ENCODE measurements at regions not wholly inside any gene's neighbourhood (a gene's known extent, or its start where the extent isn't known, plus 50 kb on each side); places are given as distances from the start of the nearest gene placed in this dataset.
"Not testable (repeated sequence)": the region's sequence is repeated elsewhere in the genome, so short reads cannot be mapped to it uniquely, and the experiment has no call there.

DNA sequence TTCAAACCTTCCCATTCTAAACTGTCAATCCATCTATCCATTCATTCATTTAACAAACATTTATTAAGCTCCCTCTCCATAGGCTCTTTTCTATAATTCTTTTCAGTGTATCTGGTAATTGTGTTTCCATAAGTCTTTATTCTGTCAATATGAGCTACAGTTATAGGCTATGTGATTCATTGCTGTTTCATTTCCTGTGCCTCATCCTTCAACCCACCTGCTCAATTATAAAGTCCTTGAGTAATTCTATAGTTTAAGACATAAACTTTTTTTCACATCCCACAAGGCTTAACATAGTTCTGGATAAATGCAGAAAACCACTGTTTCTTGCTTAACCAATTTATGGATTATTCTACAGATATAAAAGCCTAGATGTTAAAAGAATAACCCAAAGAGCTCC is 84.2 kb upstream of the PIK3C3 start:
- no peak overlapping the region for H3K27ac ChIP-seq (ENCODE audit: insufficient read depth, low read length, poor library complexity, severe bottlenecking)
- H3K36me3 ChIP-seq (ENCODE audit: control insufficient read depth, insufficient read depth, low read length) = no peaks in the 10 kb centered on the region
- no peak for DNase-seq
- no peak overlapping the region for H3K4me3 ChIP-seq (ENCODE audit: insufficient read depth, low read depth, low read length, poor library complexity, severe bottlenecking)
- H3K4me1 ChIP-seq (ENCODE audit: control insufficient read depth, insufficient read depth, low read length, poor library complexity, severe bottlenecking) = no peaks in the 10 kb centered on the region
- H3K27me3 ChIP-seq (replicated peaks; ENCODE audit: control insufficient read depth, insufficient read depth, low read length, poor library complexity, severe bottlenecking) = no peaks in the 10 kb centered on the region
- H3K9me3 ChIP-seq (ENCODE audit: control insufficient read depth, low read length) = no peaks in the 10 kb centered on the region

DNA sequence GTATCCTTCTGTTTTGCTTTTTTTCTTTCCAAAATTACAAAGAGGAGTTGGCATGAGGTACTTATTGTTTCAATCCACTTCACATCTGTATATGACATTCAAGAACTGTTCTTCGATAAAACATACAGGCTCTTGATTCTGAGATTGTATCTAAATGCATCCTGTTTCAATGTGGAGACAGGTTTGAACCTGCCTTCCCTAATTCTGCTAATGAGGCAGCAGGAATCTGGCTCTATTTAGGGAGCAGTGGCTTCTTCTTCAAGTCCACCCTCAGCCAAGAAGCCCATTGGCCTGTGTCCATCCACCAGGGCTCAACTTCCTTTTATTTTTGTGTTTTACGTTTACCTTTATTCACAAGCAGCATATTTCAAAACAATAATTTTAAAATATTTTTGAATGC is 84.8 kb upstream of the PIK3C3 start:
- Histone ChIP-seq H3K4me1 (ENCODE audit: control insufficient read depth, insufficient read depth, low read length, poor library complexity, severe bottlenecking) (no peaks in the 10 kb centered on the region), H3K9me3 (ENCODE audit: control insufficient read depth, low read length) (no peaks in the 10 kb centered on the region), H3K4me3 (ENCODE audit: insufficient read depth, low read depth, low read length, poor library complexity, severe bottlenecking) (no peak overlapping the region), H3K27ac (ENCODE audit: insufficient read depth, low read length, poor library complexity, severe bottlenecking) (no peak overlapping the region), H3K27me3 (replicated peaks; ENCODE audit: control insufficient read depth, insufficient read depth, low read length, poor library complexity, severe bottlenecking) (no peaks in the 10 kb centered on the region), H3K36me3 (ENCODE audit: control insufficient read depth, insufficient read depth, low read length) (no peaks in the 10 kb centered on the region)
- no peak for DNase-seq

DNA sequence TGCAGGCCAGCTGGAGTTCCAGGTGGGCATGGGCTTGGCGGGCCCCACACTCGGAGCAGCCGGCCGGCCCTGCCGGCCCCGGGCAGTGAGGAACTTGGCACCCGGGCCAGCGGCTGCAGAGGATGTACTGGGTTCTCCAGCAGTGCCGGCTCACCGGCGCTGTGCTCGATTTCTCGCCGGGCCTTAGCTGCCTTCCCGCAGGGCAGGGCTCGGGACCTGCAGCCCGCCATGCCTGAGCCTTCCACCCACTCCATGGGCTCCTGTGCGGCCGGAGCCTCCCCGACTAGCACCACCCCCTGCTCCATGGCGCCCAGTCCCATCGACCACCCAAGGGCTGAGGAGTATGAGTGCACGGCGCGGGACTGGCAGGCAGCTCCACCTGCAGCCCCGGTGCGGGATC is 89.2 kb upstream of the PIK3C3 start:
- not testable (repeated sequence) for H3K4me1 ChIP-seq (ENCODE audit: control insufficient read depth, insufficient read depth, low read length, poor library complexity, severe bottlenecking); H3K27me3 ChIP-seq (replicated peaks; ENCODE audit: control insufficient read depth, insufficient read depth, low read length, poor library complexity, severe bottlenecking); DNase-seq; H3K36me3 ChIP-seq (ENCODE audit: control insufficient read depth, insufficient read depth, low read length); H3K27ac ChIP-seq (ENCODE audit: insufficient read depth, low read length, poor library complexity, severe bottlenecking); H3K4me3 ChIP-seq (ENCODE audit: insufficient read depth, low read depth, low read length, poor library complexity, severe bottlenecking); H3K9me3 ChIP-seq (ENCODE audit: control insufficient read depth, low read length)

DNA sequence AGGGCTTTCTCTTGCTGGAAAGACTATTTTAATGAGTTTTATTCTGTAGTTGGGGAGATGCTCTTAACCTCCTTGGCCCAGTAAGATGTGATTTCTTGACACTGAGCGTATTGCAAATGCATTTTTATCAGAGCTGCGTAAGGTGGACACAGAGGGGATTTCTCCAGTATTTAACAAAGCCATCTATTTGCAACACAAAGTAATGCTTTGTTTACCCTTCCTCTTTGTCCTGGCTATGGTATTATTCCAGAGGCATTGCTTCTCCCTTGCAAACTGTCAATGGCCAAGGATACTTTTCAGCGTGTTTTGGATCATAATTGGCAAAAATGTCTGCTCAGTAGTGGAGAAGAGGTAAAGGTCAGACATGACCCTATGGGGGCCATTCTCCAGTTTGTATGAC is 90.8 kb upstream of the PIK3C3 start:
- no peak overlapping the region for H3K4me3 ChIP-seq (ENCODE audit: insufficient read depth, low read depth, low read length, poor library complexity, severe bottlenecking)
- DNase-seq = no peak
- H3K27me3 ChIP-seq (replicated peaks; ENCODE audit: control insufficient read depth, insufficient read depth, low read length, poor library complexity, severe bottlenecking) = no peaks in the 10 kb centered on the region
- H3K36me3 ChIP-seq (ENCODE audit: control insufficient read depth, insufficient read depth, low read length) = no peaks in the 10 kb centered on the region
- no peaks in the 10 kb centered on the region for H3K4me1 ChIP-seq (ENCODE audit: control insufficient read depth, insufficient read depth, low read length, poor library complexity, severe bottlenecking)
- H3K9me3 ChIP-seq (ENCODE audit: control insufficient read depth, low read length) = no peaks in the 10 kb centered on the region
- no peak overlapping the region for H3K27ac ChIP-seq (ENCODE audit: insufficient read depth, low read length, poor library complexity, severe bottlenecking)

DNA sequence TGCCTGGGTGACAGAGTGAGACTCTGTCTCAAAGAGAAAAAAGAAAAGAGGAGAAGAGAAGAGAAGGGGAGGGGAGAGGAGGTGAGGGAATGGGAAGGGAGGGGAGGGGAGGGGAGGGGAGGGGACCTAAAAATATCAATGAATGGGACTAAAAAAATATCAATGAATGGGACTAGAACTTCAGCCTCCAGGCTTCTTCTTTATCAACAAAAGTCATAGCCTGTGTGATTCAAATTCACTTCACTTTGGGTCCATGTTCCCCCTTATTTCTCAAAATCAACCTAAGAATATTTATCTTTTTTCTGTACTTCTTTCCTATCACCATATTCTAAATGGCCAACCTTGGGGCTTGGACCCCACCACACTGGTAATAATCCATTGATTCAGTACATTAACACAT is 92.1 kb upstream of the PIK3C3 start:
- no peaks in the 10 kb centered on the region for H3K36me3 ChIP-seq (ENCODE audit: control insufficient read depth, insufficient read depth, low read length)
- no peak for DNase-seq
- H3K4me1 ChIP-seq (ENCODE audit: control insufficient read depth, insufficient read depth, low read length, poor library complexity, severe bottlenecking) = no peaks in the 10 kb centered on the region
- no peak overlapping the region for H3K27ac ChIP-seq (ENCODE audit: insufficient read depth, low read length, poor library complexity, severe bottlenecking)
- H3K4me3 ChIP-seq (ENCODE audit: insufficient read depth, low read depth, low read length, poor library complexity, severe bottlenecking) = no peak overlapping the region
- no peaks in the 10 kb centered on the region for H3K27me3 ChIP-seq (replicated peaks; ENCODE audit: control insufficient read depth, insufficient read depth, low read length, poor library complexity, severe bottlenecking)
- H3K9me3 ChIP-seq (ENCODE audit: control insufficient read depth, low read length) = no peaks in the 10 kb centered on the region

DNA sequence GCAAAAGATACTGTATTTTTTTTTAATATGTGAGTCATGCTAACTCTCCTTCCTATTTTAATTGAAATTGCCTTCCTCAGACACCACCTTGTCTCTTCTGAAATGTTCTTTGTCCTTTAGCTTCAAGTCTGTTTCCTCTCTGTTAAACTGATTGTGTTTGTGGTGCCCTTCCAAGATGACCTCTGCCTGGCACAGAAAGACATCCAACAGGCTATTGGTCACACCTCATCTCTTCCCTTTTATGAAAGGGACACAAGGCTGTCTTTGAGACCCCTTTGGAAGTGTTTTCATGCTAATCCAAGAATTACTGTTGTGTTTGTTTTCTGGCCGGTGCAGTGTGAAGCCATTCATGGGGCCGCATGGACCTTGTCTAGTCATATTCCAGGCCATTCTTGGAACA is 94.0 kb upstream of the PIK3C3 start:
- Histone ChIP-seq H3K4me3 (ENCODE audit: insufficient read depth, low read depth, low read length, poor library complexity, severe bottlenecking) (no peak overlapping the region), H3K9me3 (ENCODE audit: control insufficient read depth, low read length) (no peaks in the 10 kb centered on the region), H3K27ac (ENCODE audit: insufficient read depth, low read length, poor library complexity, severe bottlenecking) (no peak overlapping the region), H3K36me3 (ENCODE audit: control insufficient read depth, insufficient read depth, low read length) (no peaks in the 10 kb centered on the region), H3K27me3 (replicated peaks; ENCODE audit: control insufficient read depth, insufficient read depth, low read length, poor library complexity, severe bottlenecking) (no peaks in the 10 kb centered on the region), H3K4me1 (ENCODE audit: control insufficient read depth, insufficient read depth, low read length, poor library complexity, severe bottlenecking) (no peaks in the 10 kb centered on the region)
- DNase-seq = no peak

DNA sequence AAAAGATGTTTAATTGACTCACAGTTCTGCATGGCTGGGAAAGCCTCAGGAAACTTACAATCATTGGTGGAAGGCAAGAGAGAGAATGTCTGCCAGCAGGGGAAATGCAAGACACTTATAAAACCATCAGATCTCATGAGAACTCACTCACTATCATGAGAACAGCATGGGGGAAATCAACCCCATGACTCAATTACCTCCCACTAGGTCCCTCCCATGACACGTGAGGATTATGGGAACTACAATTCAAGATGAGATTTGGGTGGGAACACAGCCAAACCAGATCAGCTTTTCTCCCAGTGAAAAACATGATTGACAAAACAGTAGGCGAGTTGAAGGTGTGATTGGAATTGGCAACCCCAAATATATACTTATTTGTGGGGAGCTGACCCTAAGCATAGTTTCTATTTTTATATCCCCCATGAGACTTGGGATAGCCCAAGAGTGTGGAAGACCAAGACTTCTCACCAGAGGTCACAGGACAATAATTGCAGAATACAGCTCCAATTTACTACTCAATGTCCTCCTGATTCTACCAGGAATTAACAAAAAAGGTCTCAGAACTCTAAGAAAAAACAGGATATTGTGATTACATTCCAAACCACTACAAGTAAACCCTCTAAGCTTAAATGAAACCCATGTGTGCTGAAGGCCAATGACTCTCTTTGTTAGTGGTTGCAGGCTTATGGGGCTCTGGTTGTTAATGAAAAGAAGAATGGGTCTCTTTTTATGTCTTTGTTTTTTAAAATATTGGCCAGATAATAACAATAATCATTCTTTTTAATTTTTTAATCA is 96.1 kb upstream of the PIK3C3 start:
- no peaks in the 10 kb centered on the region for H3K9me3 ChIP-seq (ENCODE audit: control insufficient read depth, low read length)
- no peaks in the 10 kb centered on the region for H3K36me3 ChIP-seq (ENCODE audit: control insufficient read depth, insufficient read depth, low read length)
- H3K27ac ChIP-seq (ENCODE audit: insufficient read depth, low read length, poor library complexity, severe bottlenecking) = no peak overlapping the region
- no peak for DNase-seq
- H3K27me3 ChIP-seq (replicated peaks; ENCODE audit: control insufficient read depth, insufficient read depth, low read length, poor library complexity, severe bottlenecking) = no peaks in the 10 kb centered on the region
- H3K4me3 ChIP-seq (ENCODE audit: insufficient read depth, low read depth, low read length, poor library complexity, severe bottlenecking) = no peak overlapping the region
- H3K4me1 ChIP-seq (ENCODE audit: control insufficient read depth, insufficient read depth, low read length, poor library complexity, severe bottlenecking) = no peaks in the 10 kb centered on the region

DNA sequence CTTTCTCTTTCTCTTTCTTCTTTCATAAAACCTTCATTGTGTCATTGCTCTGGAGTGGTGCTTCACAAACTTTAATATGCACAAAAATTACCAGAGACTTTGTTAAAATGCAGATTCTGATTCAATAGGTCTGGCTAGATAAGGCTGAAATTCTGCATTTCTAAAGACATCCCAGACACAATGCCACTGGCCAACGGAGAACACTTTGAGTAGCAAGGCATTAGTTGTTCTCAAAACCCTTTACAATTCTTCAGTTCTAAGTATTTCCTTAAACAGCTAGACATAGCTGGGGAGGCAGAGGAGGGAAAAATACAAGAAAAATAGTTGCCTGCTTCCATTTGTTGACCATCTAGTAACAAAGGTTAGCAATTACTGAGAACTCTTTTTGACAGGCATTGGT is 101.8 kb upstream of the PIK3C3 start:
- no peaks in the 10 kb centered on the region for H3K9me3 ChIP-seq (ENCODE audit: control insufficient read depth, low read length)
- no peak for DNase-seq
- H3K4me1 ChIP-seq (ENCODE audit: control insufficient read depth, insufficient read depth, low read length, poor library complexity, severe bottlenecking) = no peaks in the 10 kb centered on the region
- H3K27me3 ChIP-seq (replicated peaks; ENCODE audit: control insufficient read depth, insufficient read depth, low read length, poor library complexity, severe bottlenecking) = no peaks in the 10 kb centered on the region
- H3K4me3 ChIP-seq (ENCODE audit: insufficient read depth, low read depth, low read length, poor library complexity, severe bottlenecking) = no peak overlapping the region
- no peaks in the 10 kb centered on the region for H3K36me3 ChIP-seq (ENCODE audit: control insufficient read depth, insufficient read depth, low read length)
- H3K27ac ChIP-seq (ENCODE audit: insufficient read depth, low read length, poor library complexity, severe bottlenecking) = no peak overlapping the region

DNA sequence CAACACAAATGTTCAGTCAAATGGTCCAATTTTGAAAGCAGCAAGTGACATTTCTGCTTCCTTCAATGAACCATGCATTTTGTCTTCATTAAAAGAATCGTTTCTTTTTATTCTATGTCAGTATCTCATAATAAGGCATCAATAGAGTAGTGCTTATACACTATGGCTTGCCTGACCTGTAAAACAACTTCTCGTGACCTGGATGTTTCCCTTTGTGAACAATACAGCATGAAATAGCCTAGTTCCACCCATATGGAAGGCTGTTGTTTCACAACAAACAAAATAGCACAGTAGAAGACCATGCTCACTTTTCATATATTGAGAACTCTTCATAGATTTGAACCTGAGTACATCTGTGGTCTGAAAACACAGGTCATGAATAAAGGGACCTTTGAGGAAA is 104.3 kb upstream of the PIK3C3 start:
- H3K27ac ChIP-seq (ENCODE audit: insufficient read depth, low read length, poor library complexity, severe bottlenecking) = no peak overlapping the region
- DNase-seq = no peak
- no peaks in the 10 kb centered on the region for H3K4me1 ChIP-seq (ENCODE audit: control insufficient read depth, insufficient read depth, low read length, poor library complexity, severe bottlenecking)
- H3K9me3 ChIP-seq (ENCODE audit: control insufficient read depth, low read length) = no peaks in the 10 kb centered on the region
- no peaks in the 10 kb centered on the region for H3K36me3 ChIP-seq (ENCODE audit: control insufficient read depth, insufficient read depth, low read length)
- H3K4me3 ChIP-seq (ENCODE audit: insufficient read depth, low read depth, low read length, poor library complexity, severe bottlenecking) = no peak overlapping the region
- no peaks in the 10 kb centered on the region for H3K27me3 ChIP-seq (replicated peaks; ENCODE audit: control insufficient read depth, insufficient read depth, low read length, poor library complexity, severe bottlenecking)

DNA sequence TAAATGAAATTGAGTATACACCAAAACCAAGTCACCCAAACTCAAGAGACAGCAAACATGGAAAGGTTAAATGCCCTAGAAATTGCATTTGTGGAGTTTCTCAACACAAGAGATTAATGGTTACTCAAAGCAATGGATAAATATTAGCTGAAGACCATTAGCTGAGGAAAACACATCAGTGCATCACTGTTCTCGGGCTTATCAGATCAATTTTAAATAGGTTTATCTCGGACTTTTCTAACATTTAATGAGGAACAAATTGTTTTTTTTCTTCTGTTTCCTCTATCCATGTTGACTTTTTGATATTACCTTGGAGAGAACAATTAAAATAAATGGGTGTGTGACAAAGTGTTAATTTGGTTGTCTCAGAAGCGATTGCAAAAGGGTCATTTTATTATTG is 105.4 kb upstream of the PIK3C3 start:
- no peak overlapping the region for H3K27ac ChIP-seq (ENCODE audit: insufficient read depth, low read length, poor library complexity, severe bottlenecking)

More for the DNA sequence above, 105.4 kb upstream of the PIK3C3 start:
- H3K9me3 ChIP-seq (ENCODE audit: control insufficient read depth, low read length) = no peaks in the 10 kb centered on the region
- no peak overlapping the region for H3K4me3 ChIP-seq (ENCODE audit: insufficient read depth, low read depth, low read length, poor library complexity, severe bottlenecking)
- DNase-seq = no peak
- H3K36me3 ChIP-seq (ENCODE audit: control insufficient read depth, insufficient read depth, low read length) = no peaks in the 10 kb centered on the region
- H3K4me1 ChIP-seq (ENCODE audit: control insufficient read depth, insufficient read depth, low read length, poor library complexity, severe bottlenecking) = no peaks in the 10 kb centered on the region
- no peaks in the 10 kb centered on the region for H3K27me3 ChIP-seq (replicated peaks; ENCODE audit: control insufficient read depth, insufficient read depth, low read length, poor library complexity, severe bottlenecking)

Data from effector memory CD4-positive, alpha-beta T cell (primary cell).